ENCODE measurements at regions not wholly inside any gene's neighbourhood (a gene's known extent, or its start where the extent isn't known, plus 50 kb on each side); places are given as distances from the start of the nearest gene placed in this dataset.

- TF ChIP-seq CTCF (IDR thresholded peaks at IDR 0.05) = no peak
- TF ChIP-seq POLR2A (IDR thresholded peaks at IDR 0.05) = no peak
- no peak for TF ChIP-seq EP300 (IDR thresholded peaks at IDR 0.05)
Measured at GRCh38 chr15:53412542-53412941, 346.9 kb downstream of the WDR72 start.

Data from gastroesophageal sphincter (tissue), 3 donors.